ENCODE measurements at regions not wholly inside any gene's neighbourhood (a gene's known extent, or its start where the extent isn't known, plus 50 kb on each side); places are given as distances from the start of the nearest gene placed in this dataset.

GRCh38 chr1:72397786-72398185 lies 115.4 kb upstream of the NEGR1 start:
- TF ChIP-seq EP300 (conservative IDR thresholded peaks at IDR 0.05; ENCODE audit: poor library complexity, severe bottlenecking): no peak
- TF ChIP-seq EZH2 (IDR thresholded peaks at IDR 0.05; ENCODE audit: borderline replicate concordance, insufficient read depth, low read length, poor library complexity, severe bottlenecking): no peak
- TF ChIP-seq SMC3 (conservative IDR thresholded peaks at IDR 0.05; ENCODE audit: poor library complexity): no peak
- no peak for TF ChIP-seq CTCF (IDR thresholded peaks at IDR 0.05; ENCODE audit: poor library complexity, severe bottlenecking)
